Panc1 (cell line): ENCODE measurements at regions not wholly inside any gene's neighbourhood (a gene's known extent, or its start where the extent isn't known, plus 50 kb on each side); places are given as distances from the start of the nearest gene placed in this dataset.

Experiments
- ATAC-seq: fragments of 200-7000 bp; cut with Tn5 transposase; 2 replicates; pipeline ENCODE4 v1.9.1; 2020; ENCODE audit warnings: mild to moderate bottlenecking, moderate library complexity
- BruUV-seq: library from RNA; stranded (reverse); fragments of 400-500 nt; replicated peaks from 2 replicates; lab custom pipeline; 2021; lab: Mats Ljungman, UMichigan
- CTCF ChIA-PET: fragments of 300-600 bp; sonication (Branson Sonifier 250); formaldehyde crosslinking; loops from one replicate; lab custom pipeline; 2022; ENCODE audit warnings: antibody characterized with exemption; lab: Charles Lee
- POLR2A ChIA-PET: fragments of 300-600 bp; sonication (Branson Sonifier 250); formaldehyde crosslinking; loops from one replicate; lab custom pipeline; 2022; ENCODE audit warnings: antibody characterized with exemption; lab: Charles Lee
- DNase-seq: peaks from one replicate; pipeline ENCODE4 v3.0.0-alpha.2; 2010; ENCODE audit warnings: low read depth, low spot score
- H3K27ac ChIP-seq: 2 replicates; pipeline ENCODE4 v1.5.1; 2011; ENCODE audit warnings: mild to moderate bottlenecking, low read length, inconsistent platforms
- H3K27me3 ChIP-seq: fragments of 200-500 bp; sonication (Bioruptor generic); 2 replicates; pipeline ENCODE4 v1.6.0; 2014; ENCODE audit warnings: low read length, inconsistent platforms; ENCODE audit not compliant: control insufficient read depth, insufficient read depth
- H3K36me3 ChIP-seq: fragments of 200-500 bp; sonication (Bioruptor generic); 2 replicates; pipeline ENCODE4 v1.5.1; 2014; ENCODE audit warnings: inconsistent platforms, mild to moderate bottlenecking, low read length, moderate library complexity; ENCODE audit not compliant: control insufficient read depth, insufficient read depth
- H3K4me1 ChIP-seq: 2 replicates; pipeline ENCODE4 v1.5.1; 2011; ENCODE audit warnings: inconsistent platforms, mild to moderate bottlenecking, low read length, moderate library complexity; ENCODE audit not compliant: control insufficient read depth, insufficient read depth
- H3K4me3 ChIP-seq, 2 experiments: 2 replicates each; pipeline ENCODE4 v1.5.1; 2011 to 2012; ENCODE audit warnings: low read depth in 2 of 2, low read length in 2 of 2, mild to moderate bottlenecking in 2 of 2, inconsistent platforms in 1 of 2, moderate library complexity in 1 of 2
- H3K9me3 ChIP-seq: fragments of 200-500 bp; sonication (Bioruptor generic); 2 replicates; pipeline ENCODE4 v1.5.1; 2014; ENCODE audit warnings: low read depth, mild to moderate bottlenecking, inconsistent platforms, low read length, moderate library complexity; ENCODE audit not compliant: control insufficient read depth, insufficient read depth
- POLR2AphosphoS5 ChIP-seq: IDR thresholded peaks from 2 replicates; pipeline ENCODE4 v1.6.1; 2012; ENCODE audit warnings: mild to moderate bottlenecking, low read depth, low read length, moderate library complexity
- SIN3A ChIP-seq: IDR thresholded peaks from 2 replicates; pipeline ENCODE4 v1.6.1; 2012; ENCODE audit warnings: low read depth, mild to moderate bottlenecking, low read length, moderate library complexity, borderline replicate concordance; ENCODE audit not compliant: insufficient read depth
- TCF7L2 ChIP-seq: IDR thresholded peaks from 2 replicates; pipeline ENCODE4 v1.6.1; 2011; ENCODE audit warnings: mild to moderate bottlenecking, low read depth, low read length, inconsistent platforms
- in situ Hi-C: cut with HindIII; loops from 2 replicates; pipeline ENCODE4 v1.10.0; 2016; ENCODE audit warnings: low sequenced_read_pairs, low pct_unique_long_range_greater_than_20kb
- intact Hi-C: fragments of 100-400 bp; cut with micrococcal nuclease; formaldehyde crosslinking; loops from one replicate; pipeline ENCODE4 v1.10.0; 2022; ENCODE audit not compliant: unreplicated experiment
- TF ChIP-seq, protein P1 (sequence below), 2 experiments: IDR thresholded peaks; 2 replicates each; pipeline ENCODE4 v1.6.1; 2011 to 2012; ENCODE audit warnings: low read depth in 2 of 2, control low read depth in 1 of 2, low read length in 1 of 2, mild to moderate bottlenecking in 1 of 2, moderate library complexity in 1 of 2; ENCODE audit not compliant: insufficient read depth in 1 of 2
- TF ChIP-seq, protein P2 (sequence below): fragments of 450-650 bp; IDR thresholded peaks from 2 replicates; pipeline ENCODE4 v1.5.1; 2017; ENCODE audit warnings: mild to moderate bottlenecking

DNA sequence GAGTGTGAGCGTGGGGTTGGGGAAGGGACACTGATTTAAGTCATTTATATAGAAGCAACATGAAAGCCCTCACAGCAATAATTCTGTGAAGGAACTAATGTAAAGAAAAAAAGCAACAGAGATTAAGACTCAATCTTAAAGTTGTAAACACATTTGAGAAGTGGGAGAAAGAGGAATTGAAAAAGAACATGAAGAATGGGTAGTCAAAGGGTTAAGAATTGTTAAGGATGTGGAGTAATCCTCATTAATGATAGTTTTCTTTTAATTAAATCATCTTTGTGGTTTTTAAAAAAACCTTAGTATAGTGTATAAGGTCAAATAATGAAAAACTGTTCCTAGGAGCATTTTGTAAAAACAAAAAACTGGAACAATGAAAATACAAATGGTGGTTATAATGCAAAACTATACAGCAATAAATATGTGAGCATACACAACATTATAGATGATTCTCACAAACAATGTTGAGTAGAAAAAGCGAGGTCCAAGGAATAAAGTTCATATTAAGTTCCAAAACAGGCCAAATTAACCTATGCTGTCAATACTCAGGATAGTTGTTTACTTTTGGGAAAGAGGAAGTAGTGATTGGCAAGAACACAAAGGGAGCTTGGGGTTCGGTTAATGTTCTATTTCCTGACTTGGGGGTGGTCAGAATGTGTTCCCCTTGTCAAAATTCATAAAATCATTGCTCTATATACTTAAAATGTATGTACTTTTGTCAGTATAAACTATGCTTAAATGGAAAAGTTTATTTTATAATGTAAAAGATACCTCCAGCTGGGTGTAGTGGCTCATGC is 120.4 kb upstream of the ATF7IP start:
- intact Hi-C loops, result no loop called here
- Histone ChIP-seq H3K27me3 (no peaks in the 10 kb centered on the region), H3K9me3 (no peaks in the 10 kb centered on the region; the same call in 1 of the 2 replicates), H3K36me3 (no peaks in the 10 kb centered on the region), H3K4me1 (peaks cover 5% of the 10 kb centered on the region), H3K27ac (no peak overlapping the region), H3K4me3 (no peak overlapping the region)
- in situ Hi-C loops, result no loop called here
- no TSS peak for BruUV-seq
- CTCF ChIA-PET, result no interaction called here
- no peak for TF ChIP-seq POLR2AphosphoS5
- TF ChIP-seq, protein P1, sequence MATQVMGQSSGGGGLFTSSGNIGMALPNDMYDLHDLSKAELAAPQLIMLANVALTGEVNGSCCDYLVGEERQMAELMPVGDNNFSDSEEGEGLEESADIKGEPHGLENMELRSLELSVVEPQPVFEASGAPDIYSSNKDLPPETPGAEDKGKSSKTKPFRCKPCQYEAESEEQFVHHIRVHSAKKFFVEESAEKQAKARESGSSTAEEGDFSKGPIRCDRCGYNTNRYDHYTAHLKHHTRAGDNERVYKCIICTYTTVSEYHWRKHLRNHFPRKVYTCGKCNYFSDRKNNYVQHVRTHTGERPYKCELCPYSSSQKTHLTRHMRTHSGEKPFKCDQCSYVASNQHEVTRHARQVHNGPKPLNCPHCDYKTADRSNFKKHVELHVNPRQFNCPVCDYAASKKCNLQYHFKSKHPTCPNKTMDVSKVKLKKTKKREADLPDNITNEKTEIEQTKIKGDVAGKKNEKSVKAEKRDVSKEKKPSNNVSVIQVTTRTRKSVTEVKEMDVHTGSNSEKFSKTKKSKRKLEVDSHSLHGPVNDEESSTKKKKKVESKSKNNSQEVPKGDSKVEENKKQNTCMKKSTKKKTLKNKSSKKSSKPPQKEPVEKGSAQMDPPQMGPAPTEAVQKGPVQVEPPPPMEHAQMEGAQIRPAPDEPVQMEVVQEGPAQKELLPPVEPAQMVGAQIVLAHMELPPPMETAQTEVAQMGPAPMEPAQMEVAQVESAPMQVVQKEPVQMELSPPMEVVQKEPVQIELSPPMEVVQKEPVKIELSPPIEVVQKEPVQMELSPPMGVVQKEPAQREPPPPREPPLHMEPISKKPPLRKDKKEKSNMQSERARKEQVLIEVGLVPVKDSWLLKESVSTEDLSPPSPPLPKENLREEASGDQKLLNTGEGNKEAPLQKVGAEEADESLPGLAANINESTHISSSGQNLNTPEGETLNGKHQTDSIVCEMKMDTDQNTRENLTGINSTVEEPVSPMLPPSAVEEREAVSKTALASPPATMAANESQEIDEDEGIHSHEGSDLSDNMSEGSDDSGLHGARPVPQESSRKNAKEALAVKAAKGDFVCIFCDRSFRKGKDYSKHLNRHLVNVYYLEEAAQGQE (IDR thresholded peaks at IDR 0.05; ENCODE audit: insufficient read depth in 1 of 2, low read depth in 2 of 2, low read length in 1 of 2), result no peak
- TF ChIP-seq TCF7L2, result no peak
- TF ChIP-seq SIN3A, result no peak
- TF ChIP-seq, protein P2, sequence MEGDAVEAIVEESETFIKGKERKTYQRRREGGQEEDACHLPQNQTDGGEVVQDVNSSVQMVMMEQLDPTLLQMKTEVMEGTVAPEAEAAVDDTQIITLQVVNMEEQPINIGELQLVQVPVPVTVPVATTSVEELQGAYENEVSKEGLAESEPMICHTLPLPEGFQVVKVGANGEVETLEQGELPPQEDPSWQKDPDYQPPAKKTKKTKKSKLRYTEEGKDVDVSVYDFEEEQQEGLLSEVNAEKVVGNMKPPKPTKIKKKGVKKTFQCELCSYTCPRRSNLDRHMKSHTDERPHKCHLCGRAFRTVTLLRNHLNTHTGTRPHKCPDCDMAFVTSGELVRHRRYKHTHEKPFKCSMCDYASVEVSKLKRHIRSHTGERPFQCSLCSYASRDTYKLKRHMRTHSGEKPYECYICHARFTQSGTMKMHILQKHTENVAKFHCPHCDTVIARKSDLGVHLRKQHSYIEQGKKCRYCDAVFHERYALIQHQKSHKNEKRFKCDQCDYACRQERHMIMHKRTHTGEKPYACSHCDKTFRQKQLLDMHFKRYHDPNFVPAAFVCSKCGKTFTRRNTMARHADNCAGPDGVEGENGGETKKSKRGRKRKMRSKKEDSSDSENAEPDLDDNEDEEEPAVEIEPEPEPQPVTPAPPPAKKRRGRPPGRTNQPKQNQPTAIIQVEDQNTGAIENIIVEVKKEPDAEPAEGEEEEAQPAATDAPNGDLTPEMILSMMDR, result no peak
- POLR2A ChIA-PET, result no interaction called here
- ATAC-seq (no peak), DNase-seq (no peak)

DNA sequence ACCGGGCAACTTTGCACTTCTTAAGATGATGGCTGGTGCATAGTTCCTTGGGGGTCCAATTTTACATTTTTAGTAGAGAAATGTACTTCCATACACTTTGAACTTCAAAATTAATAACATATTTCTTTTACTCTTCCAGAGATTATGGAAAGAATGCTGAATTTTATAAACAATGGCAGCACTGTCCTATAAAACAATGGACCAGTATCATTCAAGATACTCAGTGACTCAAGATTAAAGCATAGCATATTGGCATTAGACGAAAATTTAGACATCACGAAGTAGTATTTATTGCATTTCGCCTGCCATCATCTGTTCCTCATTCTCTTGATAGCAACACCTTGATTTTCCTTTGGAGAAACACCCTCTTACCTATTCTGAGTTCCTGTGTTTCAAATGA is 118.3 kb upstream of the ATF7IP start:
- BruUV-seq, result no TSS peak
- H3K4me1 ChIP-seq, result no peaks in the 10 kb centered on the region
- intact Hi-C loops, result no loop called here
- H3K27me3 ChIP-seq, result no peaks in the 10 kb centered on the region
- ChIA-PET CTCF (no interaction called here), POLR2A (no interaction called here)
- no peaks in the 10 kb centered on the region for H3K36me3 ChIP-seq
- in situ Hi-C loops, result no loop called here
- TF ChIP-seq, protein P1 (IDR thresholded peaks at IDR 0.05; ENCODE audit: insufficient read depth in 1 of 2, low read depth in 2 of 2, low read length in 1 of 2), result no peak
- TF ChIP-seq POLR2AphosphoS5 (no peak), TCF7L2 (no peak), SIN3A (no peak)
- TF ChIP-seq, protein P2, result no peak
- DNase-seq (no peak), ATAC-seq (no peak)
- H3K4me3 ChIP-seq, result no peak overlapping the region
- H3K27ac ChIP-seq, result no peak overlapping the region
- no peaks in the 10 kb centered on the region; the same call in 1 of the 2 replicates for H3K9me3 ChIP-seq
